Cardiac fibroblast (primary cell): ENCODE measurements at regions not wholly inside any gene's neighbourhood (a gene's known extent, or its start where the extent isn't known, plus 50 kb on each side); places are given as distances from the start of the nearest gene placed in this dataset.

Source experiments
- DNase-seq, 2 donors: peaks; one replicate each; pipeline versions ENCODE4 v3.0.0 to v3.0.0-alpha.2; 2010; ENCODE audit warnings: low read depth in 2 of 2
- H3K4me3 ChIP-seq, 2 donors: replicated peaks in 1 of 2; 1 replicate in 1 of 2; 2 replicates in 1 of 2; pipeline ENCODE4 v1.5.1; 2011; ENCODE audit warnings: low read depth in 2 of 2, low read length in 2 of 2, mild to moderate bottlenecking in 2 of 2, moderate library complexity in 1 of 2
- TF ChIP-seq, protein P1 (sequence below): IDR thresholded peaks from one replicate; pipeline ENCODE4 v1.5.1; 2011; ENCODE audit warnings: low read depth, mild to moderate bottlenecking, low read length, inconsistent platforms

DNA sequence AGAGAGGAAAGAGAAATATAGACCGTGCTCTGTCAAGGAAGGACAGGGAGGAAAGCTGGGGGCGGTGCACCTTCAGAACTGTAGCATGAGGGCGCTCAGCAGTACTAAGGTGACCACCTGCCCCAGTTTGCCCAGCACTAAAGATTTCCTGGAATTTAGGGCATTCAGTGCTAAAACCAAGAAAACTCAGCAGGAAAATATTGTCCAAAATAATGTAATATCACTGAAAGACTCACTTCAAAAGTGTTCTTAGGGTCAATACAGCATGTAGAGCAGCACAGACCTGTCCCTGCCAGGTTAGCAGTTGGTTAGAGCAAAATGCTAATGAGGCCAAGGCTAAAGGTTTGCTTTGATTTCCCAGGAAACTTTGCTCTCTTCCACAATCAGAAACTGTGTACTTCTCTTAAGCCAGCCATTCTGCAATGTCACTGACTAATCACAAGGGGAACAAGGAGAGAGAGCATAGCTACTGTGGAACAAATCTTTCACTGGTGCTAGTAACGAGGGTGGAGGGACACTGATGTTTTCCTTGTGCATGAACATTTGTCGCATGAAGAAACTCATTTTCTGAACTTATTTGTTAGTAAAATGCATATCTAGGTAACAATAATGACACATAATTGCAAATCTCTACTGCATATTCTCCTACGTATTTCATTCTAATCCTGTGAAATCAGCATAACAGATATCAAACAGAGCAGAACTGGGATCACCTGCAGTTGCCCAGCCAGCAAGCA, 53.0 kb upstream of the GRAMD2B start:
- DNase-seq = peak in 1 of 2 donors; percentile 49
- no peak overlapping the region for H3K4me3 ChIP-seq

DNA sequence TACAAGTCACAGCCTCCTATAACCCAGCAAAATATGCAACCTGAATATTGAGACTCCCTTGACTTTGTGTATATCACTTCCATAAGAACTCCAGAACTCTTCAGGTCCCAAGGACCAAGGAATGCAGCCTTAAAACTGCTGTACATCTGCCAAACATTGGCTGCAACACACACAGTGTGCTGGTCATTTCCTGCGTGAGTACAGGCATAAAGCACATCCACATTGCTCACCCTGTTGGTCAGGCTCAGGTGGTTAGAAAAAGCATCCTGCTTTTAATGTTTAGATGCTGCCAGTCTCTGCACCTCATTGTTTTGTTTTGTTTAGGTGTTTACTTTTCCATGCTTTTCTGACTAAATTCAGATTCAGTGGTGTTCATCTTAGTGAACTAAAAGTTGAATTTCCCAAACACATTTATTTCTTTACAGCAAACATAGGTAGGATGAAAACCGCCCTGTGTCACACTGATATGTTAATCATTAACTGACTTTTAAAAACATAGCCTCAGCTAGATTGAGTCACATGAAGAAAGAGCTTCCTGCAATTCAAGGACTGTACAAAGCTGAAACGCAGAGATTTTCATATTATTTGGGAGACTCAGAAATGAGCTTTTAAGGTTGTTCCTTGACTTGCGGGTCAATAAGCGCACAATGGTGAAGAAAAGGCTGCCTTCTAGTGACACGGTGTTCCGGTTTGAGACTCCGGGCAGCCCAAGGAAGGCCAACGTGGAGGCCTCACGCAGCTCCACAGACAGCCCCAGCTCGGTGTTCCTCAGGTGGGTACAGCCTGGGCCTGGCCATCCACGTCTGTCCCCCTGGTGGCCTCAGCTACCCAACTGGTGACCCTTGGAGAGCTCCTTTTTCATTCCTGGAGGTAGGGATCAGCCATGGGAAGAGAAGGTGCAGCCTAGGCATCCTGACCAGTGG, 52.2 kb upstream of the GRAMD2B start:
- H3K4me3 ChIP-seq = no peak overlapping the region
- TF ChIP-seq, protein P1, sequence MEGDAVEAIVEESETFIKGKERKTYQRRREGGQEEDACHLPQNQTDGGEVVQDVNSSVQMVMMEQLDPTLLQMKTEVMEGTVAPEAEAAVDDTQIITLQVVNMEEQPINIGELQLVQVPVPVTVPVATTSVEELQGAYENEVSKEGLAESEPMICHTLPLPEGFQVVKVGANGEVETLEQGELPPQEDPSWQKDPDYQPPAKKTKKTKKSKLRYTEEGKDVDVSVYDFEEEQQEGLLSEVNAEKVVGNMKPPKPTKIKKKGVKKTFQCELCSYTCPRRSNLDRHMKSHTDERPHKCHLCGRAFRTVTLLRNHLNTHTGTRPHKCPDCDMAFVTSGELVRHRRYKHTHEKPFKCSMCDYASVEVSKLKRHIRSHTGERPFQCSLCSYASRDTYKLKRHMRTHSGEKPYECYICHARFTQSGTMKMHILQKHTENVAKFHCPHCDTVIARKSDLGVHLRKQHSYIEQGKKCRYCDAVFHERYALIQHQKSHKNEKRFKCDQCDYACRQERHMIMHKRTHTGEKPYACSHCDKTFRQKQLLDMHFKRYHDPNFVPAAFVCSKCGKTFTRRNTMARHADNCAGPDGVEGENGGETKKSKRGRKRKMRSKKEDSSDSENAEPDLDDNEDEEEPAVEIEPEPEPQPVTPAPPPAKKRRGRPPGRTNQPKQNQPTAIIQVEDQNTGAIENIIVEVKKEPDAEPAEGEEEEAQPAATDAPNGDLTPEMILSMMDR = no peak
- peak; percentile 62 to 79 for DNase-seq

More for the DNA sequence above, 53.0 kb upstream of the GRAMD2B start:
- TF ChIP-seq, protein P1 = peak; percentile 42

DNA sequence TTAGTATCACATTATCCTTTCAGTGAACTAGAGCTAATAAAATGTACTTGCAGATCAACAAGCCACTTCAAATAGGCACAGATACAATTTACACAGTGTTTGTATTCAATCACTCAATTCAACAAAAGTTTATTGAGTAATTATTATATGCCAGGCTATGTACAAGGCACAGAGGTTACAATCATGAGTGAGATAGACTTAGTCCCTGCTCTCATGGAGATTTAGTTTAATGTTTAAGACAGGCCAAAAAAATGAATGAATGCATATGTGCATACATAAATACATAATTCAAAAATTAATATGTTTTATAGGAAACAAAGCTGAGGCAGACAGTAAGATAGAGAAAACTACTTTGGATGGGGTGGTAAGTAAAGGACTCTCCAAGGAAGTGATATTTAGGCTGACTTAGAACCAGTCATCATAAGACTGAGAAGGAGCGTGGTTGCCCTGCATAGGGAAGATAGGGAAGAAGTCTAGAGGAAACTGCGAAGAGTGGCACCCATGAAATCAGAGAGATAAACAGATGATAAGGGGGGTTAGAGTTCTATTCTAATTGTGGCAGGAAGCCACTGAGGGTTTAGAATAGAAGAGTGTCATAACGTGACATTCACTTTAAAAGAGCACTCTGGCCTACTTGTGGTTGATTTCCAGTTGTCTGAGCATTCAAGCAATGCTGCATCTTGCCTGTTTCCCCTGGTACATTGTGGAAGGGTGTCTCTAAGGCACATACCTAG, 49.7 kb upstream of the GRAMD2B start:
- no peak overlapping the region for H3K4me3 ChIP-seq
- peak in 1 of 2 donors; percentile 24 for DNase-seq
- TF ChIP-seq, protein P1 = no peak
